HepG2 (cell line): ENCODE measurements at regions not wholly inside any gene's neighbourhood (a gene's known extent, or its start where the extent isn't known, plus 50 kb on each side); places are given as distances from the start of the nearest gene placed in this dataset.
"Not testable (repeated sequence)": the region's sequence is repeated elsewhere in the genome, so short reads cannot be mapped to it uniquely, and the experiment has no call there.

Experiments
- ATAC-seq: fragments of 200-7000 bp; cut with Tn5 transposase; 3 replicates; pipeline ENCODE4 v1.9.1; 2020; ENCODE audit warnings: mild to moderate bottlenecking, moderate library complexity
- BruUV-seq: library from RNA; stranded (reverse); fragments of 400-500 nt; replicated peaks from 2 replicates; lab custom pipeline; 2021; lab: Mats Ljungman, UMichigan
- CTCF ChIA-PET: fragments of 300-600 bp; formaldehyde crosslinking; extraction: SDS; loops from one replicate; lab custom pipeline; 2021; ENCODE audit warnings: low total read pairs, inconsistent platforms, low intra/inter-chr PET ratio; lab: Yijun Ruan, JAX
- POLR2A ChIA-PET: fragments of 350-600 bp; sonication (Branson Sonifier 250); formaldehyde crosslinking; loops from one replicate; lab custom pipeline; 2020; ENCODE audit warnings: antibody characterized with exemption, inconsistent platforms; lab: Yijun Ruan, JAX
- DNase-seq: peaks from one replicate; pipeline ENCODE4 v3.0.0-alpha.2; 2015; ENCODE audit warnings: low spot score
- FAIRE-seq: peaks from 3 replicates; lab custom pipeline; 2011; peaks lifted over from hg19 to GRCh38; lab: Jason Lieb, UNC
- H2AFZ ChIP-seq: one replicate; pipeline ENCODE4 v1.6.1; 2011; ENCODE audit warnings: low read length, inconsistent platforms
- H3K27ac ChIP-seq: fragments of 300-600 bp; 3 replicates; pipeline ENCODE4 v1.8.0; 2011; ENCODE audit warnings: mixed run types, mild to moderate bottlenecking, mixed read lengths, low read length, inconsistent platforms; ENCODE audit not compliant: insufficient read depth; ENCODE audit errors: extremely low read length
- H3K27me3 ChIP-seq, 2 experiments: fragments of 200-600 bp in 1 of 2; 2 replicates in 1 of 2; 3 replicates in 1 of 2; pipeline versions ENCODE4 v1.6.0 to v1.8.0; 2011; ENCODE audit warnings: low read length in 2 of 2, mild to moderate bottlenecking in 2 of 2, moderate library complexity in 2 of 2, inconsistent platforms in 1 of 2; ENCODE audit not compliant: insufficient read depth in 2 of 2, control insufficient read depth in 1 of 2
- H3K36me3 ChIP-seq, 2 experiments: fragments of 200-600 bp in 1 of 2; replicated peaks in 1 of 2; 2 replicates in 1 of 2; 3 replicates in 1 of 2; pipeline versions ENCODE4 v1.5.1 to v1.8.0; 2011; ENCODE audit warnings: low read length in 2 of 2, inconsistent platforms in 1 of 2; ENCODE audit not compliant: insufficient read depth in 2 of 2, control insufficient read depth in 1 of 2
- H3K4me1 ChIP-seq: 2 replicates; pipeline ENCODE4 v1.5.1; 2012; ENCODE audit warnings: low read length, inconsistent platforms; ENCODE audit not compliant: insufficient read depth
- H3K4me2 ChIP-seq: 2 replicates; pipeline ENCODE4 v1.6.0; 2011; ENCODE audit warnings: low read depth, low read length, inconsistent platforms
- H3K4me3 ChIP-seq, 3 experiments: fragments of 200-600 bp in 1 of 3; sonication (generic), shearing (Covaris generic) in 1 of 3; replicated peaks in 1 of 3; 2 replicates each; pipeline ENCODE4 v1.5.1; 2011 to 2016; ENCODE audit warnings: low read length in 3 of 3, inconsistent platforms in 2 of 3, low read depth in 2 of 3, mild to moderate bottlenecking in 2 of 3, control low read depth in 1 of 3, mixed read lengths in 1 of 3; ENCODE audit not compliant: insufficient read depth in 1 of 3
- H3K79me2 ChIP-seq: one replicate; pipeline ENCODE4 v1.6.1; 2011; ENCODE audit warnings: low read length, inconsistent platforms; ENCODE audit not compliant: insufficient read depth
- H3K9ac ChIP-seq: 2 replicates; pipeline ENCODE4 v1.6.0; 2011; ENCODE audit warnings: mild to moderate bottlenecking, low read depth, low read length, inconsistent platforms; ENCODE audit not compliant: insufficient read depth
- H3K9me3 ChIP-seq: 2 replicates; pipeline ENCODE4 v1.5.1; 2012; ENCODE audit warnings: mild to moderate bottlenecking, low read length
- H4K20me1 ChIP-seq: 2 replicates; pipeline ENCODE4 v1.6.0; 2011; ENCODE audit warnings: inconsistent platforms, mild to moderate bottlenecking, low read length, moderate library complexity; ENCODE audit not compliant: insufficient read depth
- ARNT2 ChIP-seq: sonication (generic); formaldehyde crosslinking; IDR thresholded peaks from 2 replicates; pipeline ENCODE4 v1.8.0; 2022; ENCODE audit warnings: mild to moderate bottlenecking, low read depth, missing genetic modification reagents, moderate library complexity
- CENPT ChIP-seq: sonication (generic); formaldehyde crosslinking; IDR thresholded peaks from 2 replicates; pipeline ENCODE4 v1.8.0; 2022; ENCODE audit warnings: low read depth, mild to moderate bottlenecking, moderate library complexity, missing genetic modification reagents
- HNRNPL ChIP-seq: fragments of 200-400 bp; formaldehyde crosslinking; IDR thresholded peaks from 2 replicates; pipeline ENCODE4 v1.6.1; 2017; ENCODE audit warnings: mild to moderate bottlenecking, low read depth, low read length
- KMT2A ChIP-seq: sonication (generic); formaldehyde crosslinking; IDR thresholded peaks from 2 replicates; pipeline ENCODE4 v1.4.0; 2020; ENCODE audit warnings: missing genetic modification reagents
- MAZ ChIP-seq, 2 experiments: sonication (generic) in 1 of 2; formaldehyde crosslinking in 1 of 2; IDR thresholded peaks; 2 replicates each; pipeline versions ENCODE4 v1.5.0 to v1.6.1; 2012 to 2020; ENCODE audit warnings: low read depth in 2 of 2, mild to moderate bottlenecking in 2 of 2, borderline replicate concordance in 1 of 2, improper control_type of control experiment in 1 of 2, low read length in 1 of 2, missing genetic modification reagents in 1 of 2, moderate library complexity in 1 of 2
- NR0B2 ChIP-seq: sonication (generic); formaldehyde crosslinking; IDR thresholded peaks from 2 replicates; pipeline ENCODE4 v1.4.0; 2020; ENCODE audit warnings: mild to moderate bottlenecking, missing genetic modification reagents
- PITX1 ChIP-seq: sonication (generic); formaldehyde crosslinking; IDR thresholded peaks from 2 replicates; pipeline ENCODE4 v1.5.1; 2020; ENCODE audit warnings: mild to moderate bottlenecking, missing genetic modification reagents
- PTBP1 ChIP-seq: fragments of 200-400 bp; formaldehyde crosslinking; IDR thresholded peaks from 2 replicates; pipeline ENCODE4 v1.6.1; 2018; ENCODE audit warnings: low read length, low read depth; ENCODE audit not compliant: poor library complexity, severe bottlenecking
- RELA ChIP-seq: sonication (generic); formaldehyde crosslinking; IDR thresholded peaks from 2 replicates; pipeline ENCODE4 v1.4.0; 2020; ENCODE audit warnings: missing genetic modification reagents
- RFXANK ChIP-seq: IDR thresholded peaks from 2 replicates; pipeline ENCODE4 v1.6.1; 2016
- SIN3B ChIP-seq: fragments of 150-350 bp; IDR thresholded peaks from 2 replicates; pipeline ENCODE4 v1.6.1; 2014; ENCODE audit warnings: low read length
- SMC3 ChIP-seq: IDR thresholded peaks from 2 replicates; pipeline ENCODE4 v1.6.1; 2011; ENCODE audit warnings: low read length, improper control_type of control experiment
- SP4 ChIP-seq: sonication (generic); formaldehyde crosslinking; IDR thresholded peaks from 2 replicates; pipeline ENCODE4 v1.8.1; 2023; ENCODE audit warnings: mild to moderate bottlenecking, missing genetic modification reagents
- ZNF12 ChIP-seq: sonication (generic); formaldehyde crosslinking; IDR thresholded peaks from 2 replicates; pipeline ENCODE4 v1.5.0; 2020; ENCODE audit warnings: missing genetic modification reagents
- ZNF337 ChIP-seq: sonication (generic); formaldehyde crosslinking; IDR thresholded peaks from 2 replicates; pipeline ENCODE4 v1.5.1; 2020; ENCODE audit warnings: missing genetic modification reagents, low read depth, mild to moderate bottlenecking, borderline replicate concordance
- ZNF564 ChIP-seq: sonication (generic); formaldehyde crosslinking; IDR thresholded peaks from 2 replicates; pipeline ENCODE4 v1.8.1; 2023; ENCODE audit warnings: mild to moderate bottlenecking, missing genetic modification reagents
- ZNF709 ChIP-seq: sonication (generic); formaldehyde crosslinking; IDR thresholded peaks from 2 replicates; pipeline ENCODE4 v1.5.0; 2020; ENCODE audit warnings: mild to moderate bottlenecking, missing genetic modification reagents
- WGBS: methylation state at CpG from one replicate; pipeline ENCODE4 v1.1.6; 2017; ENCODE audit warnings: low lambda C conversion rate; 5-methylcytosine and 5-hydroxymethylcytosine counted together
- in situ Hi-C: cut with HindIII; loops from 2 replicates; pipeline ENCODE4 v1.10.0; 2017; ENCODE audit warnings: low pct_unique_long_range_greater_than_20kb; ENCODE audit not compliant: extremely low pct_ligation_motif_present
- intact Hi-C: fragments of 100-400 bp; cut with micrococcal nuclease; formaldehyde crosslinking; loops from one replicate; pipeline ENCODE4 v1.10.0; 2022; ENCODE audit not compliant: unreplicated experiment
- TF ChIP-seq, protein P1 (sequence below): sonication (generic); formaldehyde crosslinking; IDR thresholded peaks from 2 replicates; pipeline ENCODE4 v1.5.0; 2020; ENCODE audit warnings: missing genetic modification reagents

DNA sequence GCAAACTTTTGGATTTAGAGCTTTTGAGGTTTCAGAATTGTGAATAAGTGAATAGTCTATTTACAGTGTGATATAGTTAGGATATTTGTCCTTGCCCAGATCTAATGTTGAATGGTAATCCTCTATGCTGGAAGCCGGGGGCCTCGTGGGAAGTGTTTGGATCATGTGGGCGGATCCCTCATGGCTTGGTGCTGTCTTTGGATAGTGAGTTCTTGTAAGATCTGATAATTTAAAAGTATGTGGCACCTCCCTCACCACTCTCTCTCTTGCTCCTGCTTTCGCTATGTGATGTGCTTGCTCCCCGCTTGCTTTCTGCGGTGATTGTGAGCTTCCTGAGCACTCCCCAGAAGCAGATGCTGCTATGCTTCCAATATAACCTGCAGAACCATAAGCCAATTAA is 128.0 kb upstream of the KCNJ3 start:
- no TSS peak for BruUV-seq
- FAIRE-seq (no peak), DNase-seq (no peak), ATAC-seq (no peak)
- Histone ChIP-seq H3K4me2 (no peak overlapping the region), H3K4me3 (no peak overlapping the region), H3K79me2 (no peaks in the 10 kb centered on the region), H2AFZ (no peak overlapping the region), H3K4me1 (no peaks in the 10 kb centered on the region), H3K27ac (no peak overlapping the region), H4K20me1 (no peaks in the 10 kb centered on the region), H3K27me3 (no peaks in the 10 kb centered on the region), H3K36me3 (no peaks in the 10 kb centered on the region), H3K9ac (no peak overlapping the region), H3K9me3 (peaks cover 12% of the 10 kb centered on the region; the same call in 1 of the 2 replicates)
- 32% methylated on average over 6 of the region's 6 CpGs for WGBS
- ChIA-PET CTCF (no interaction called here), POLR2A (no interaction called here)
- intact Hi-C loops (no loop called here), in situ Hi-C loops (no loop called here)
- TF ChIP-seq ZNF709 (no peak), ARNT2 (CRISPR knock-in tag) (no peak), CENPT (no peak), PTBP1 (no peak), NR0B2 (CRISPR knock-in tag) (no peak), PITX1 (CRISPR knock-in tag) (no peak), ZNF12 (CRISPR knock-in tag) (no peak), HNRNPL (no peak), RFXANK (no peak), ZNF564 (CRISPR knock-in tag) (no peak), RELA (CRISPR knock-in tag) (no peak), SP4 (no peak), KMT2A (CRISPR knock-in tag) (no peak), ZNF337 (CRISPR knock-in tag) (no peak), SMC3 (no peak), MAZ (IDR thresholded peaks at IDR 0.05; ENCODE audit: borderline replicate concordance, low read depth, low read length) (no peak), MAZ (CRISPR knock-in tag; IDR thresholded peaks at IDR 0.05; ENCODE audit: low read depth) (no peak), SIN3B (no peak)
- TF ChIP-seq, protein P1, sequence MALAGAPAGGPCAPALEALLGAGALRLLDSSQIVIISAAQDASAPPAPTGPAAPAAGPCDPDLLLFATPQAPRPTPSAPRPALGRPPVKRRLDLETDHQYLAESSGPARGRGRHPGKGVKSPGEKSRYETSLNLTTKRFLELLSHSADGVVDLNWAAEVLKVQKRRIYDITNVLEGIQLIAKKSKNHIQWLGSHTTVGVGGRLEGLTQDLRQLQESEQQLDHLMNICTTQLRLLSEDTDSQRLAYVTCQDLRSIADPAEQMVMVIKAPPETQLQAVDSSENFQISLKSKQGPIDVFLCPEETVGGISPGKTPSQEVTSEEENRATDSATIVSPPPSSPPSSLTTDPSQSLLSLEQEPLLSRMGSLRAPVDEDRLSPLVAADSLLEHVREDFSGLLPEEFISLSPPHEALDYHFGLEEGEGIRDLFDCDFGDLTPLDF = no peak

GRCh38 chr2:154576699-154577098 is 121.8 kb upstream of the KCNJ3 start:
- ATAC-seq, BruUV-seq, H3K4me2 ChIP-seq, in situ Hi-C loops, POLR2A ChIA-PET, DNase-seq, H3K9ac ChIP-seq, CTCF ChIA-PET, FAIRE-seq, H3K36me3 ChIP-seq, H3K4me1 ChIP-seq, H3K4me3 ChIP-seq, intact Hi-C loops, H4K20me1 ChIP-seq, H3K79me2 ChIP-seq, H3K27me3 ChIP-seq, H3K27ac ChIP-seq, H2AFZ ChIP-seq: not testable (repeated sequence)
- WGBS = 58% methylated on average over 13 of the region's 13 CpGs
- peaks cover 11% of the 10 kb centered on the region; the same call in 1 of the 2 replicates for H3K9me3 ChIP-seq
